GM12878 (cell line): ENCODE measurements at regions not wholly inside any gene's neighbourhood (a gene's known extent, or its start where the extent isn't known, plus 50 kb on each side); places are given as distances from the start of the nearest gene placed in this dataset. TPM values are rescaled to one million over a fixed set of nuclear protein-coding genes. Genes with fewer than 3 reads are reported as not detected.

Source experiments
- small RNA-seq: library from RNA; depleted of rRNA; stranded (forward); fragments of <200 nt; gene quantifications from one replicate; pipeline ENCODE3, GENCODE V24; 2014

Small RNA genes in the stretch of these regions (small RNA-seq; reads per million reads assigned to genes)
- gene COX17P1: not detected
